ENCODE measurements at regions not wholly inside any gene's neighbourhood (a gene's known extent, or its start where the extent isn't known, plus 50 kb on each side); places are given as distances from the start of the nearest gene placed in this dataset.

GRCh38 chr10:124293616-124294449 lies 124.9 kb downstream of the OAT start:
- H3K27ac ChIP-seq = no peak overlapping the region
- TF ChIP-seq, protein P1, sequence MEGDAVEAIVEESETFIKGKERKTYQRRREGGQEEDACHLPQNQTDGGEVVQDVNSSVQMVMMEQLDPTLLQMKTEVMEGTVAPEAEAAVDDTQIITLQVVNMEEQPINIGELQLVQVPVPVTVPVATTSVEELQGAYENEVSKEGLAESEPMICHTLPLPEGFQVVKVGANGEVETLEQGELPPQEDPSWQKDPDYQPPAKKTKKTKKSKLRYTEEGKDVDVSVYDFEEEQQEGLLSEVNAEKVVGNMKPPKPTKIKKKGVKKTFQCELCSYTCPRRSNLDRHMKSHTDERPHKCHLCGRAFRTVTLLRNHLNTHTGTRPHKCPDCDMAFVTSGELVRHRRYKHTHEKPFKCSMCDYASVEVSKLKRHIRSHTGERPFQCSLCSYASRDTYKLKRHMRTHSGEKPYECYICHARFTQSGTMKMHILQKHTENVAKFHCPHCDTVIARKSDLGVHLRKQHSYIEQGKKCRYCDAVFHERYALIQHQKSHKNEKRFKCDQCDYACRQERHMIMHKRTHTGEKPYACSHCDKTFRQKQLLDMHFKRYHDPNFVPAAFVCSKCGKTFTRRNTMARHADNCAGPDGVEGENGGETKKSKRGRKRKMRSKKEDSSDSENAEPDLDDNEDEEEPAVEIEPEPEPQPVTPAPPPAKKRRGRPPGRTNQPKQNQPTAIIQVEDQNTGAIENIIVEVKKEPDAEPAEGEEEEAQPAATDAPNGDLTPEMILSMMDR (IDR thresholded peaks at IDR 0.05; ENCODE audit: low read depth, low read length) = no peak
- no peak overlapping the region for H3K4me3 ChIP-seq (ENCODE audit: low read depth, low read length)
- H3K9me3 ChIP-seq (ENCODE audit: severe bottlenecking) = peaks cover 4% of the 10 kb centered on the region
- DNase-seq = no peak
- H3K27me3 ChIP-seq (ENCODE audit: insufficient read depth, low read depth, severe bottlenecking) = peaks cover 21% of the 10 kb centered on the region
- no peaks in the 10 kb centered on the region for H3K36me3 ChIP-seq

GRCh38 chr10:124292911-124293615 lies 125.7 kb downstream of the OAT start:
- DNase-seq = no peak
- H3K27ac ChIP-seq = no peak overlapping the region

GRCh38 chr10:124291001-124291701 lies 127.6 kb downstream of the OAT start:
- no peaks in the 10 kb centered on the region for H3K36me3 ChIP-seq
- no peaks in the 10 kb centered on the region for H3K9me3 ChIP-seq (ENCODE audit: severe bottlenecking)
- TF ChIP-seq, protein P1 (IDR thresholded peaks at IDR 0.05; ENCODE audit: low read depth, low read length) = no peak
- no peak for DNase-seq
- no peak overlapping the region for H3K4me3 ChIP-seq (ENCODE audit: low read depth, low read length)
- peaks cover 13% of the 10 kb centered on the region for H3K27me3 ChIP-seq (ENCODE audit: insufficient read depth, low read depth, severe bottlenecking)
- H3K27ac ChIP-seq = no peak overlapping the region

More at GRCh38 chr10:124292911-124293615, 125.7 kb downstream of the OAT start:
- Histone ChIP-seq H3K36me3 (no peaks in the 10 kb centered on the region), H3K27me3 (ENCODE audit: insufficient read depth, low read depth, severe bottlenecking) (peaks cover 16% of the 10 kb centered on the region), H3K9me3 (ENCODE audit: severe bottlenecking) (peaks cover 4% of the 10 kb centered on the region), H3K4me3 (ENCODE audit: low read depth, low read length) (no peak overlapping the region)
- TF ChIP-seq, protein P1 (IDR thresholded peaks at IDR 0.05; ENCODE audit: low read depth, low read length) = no peak

DNA sequence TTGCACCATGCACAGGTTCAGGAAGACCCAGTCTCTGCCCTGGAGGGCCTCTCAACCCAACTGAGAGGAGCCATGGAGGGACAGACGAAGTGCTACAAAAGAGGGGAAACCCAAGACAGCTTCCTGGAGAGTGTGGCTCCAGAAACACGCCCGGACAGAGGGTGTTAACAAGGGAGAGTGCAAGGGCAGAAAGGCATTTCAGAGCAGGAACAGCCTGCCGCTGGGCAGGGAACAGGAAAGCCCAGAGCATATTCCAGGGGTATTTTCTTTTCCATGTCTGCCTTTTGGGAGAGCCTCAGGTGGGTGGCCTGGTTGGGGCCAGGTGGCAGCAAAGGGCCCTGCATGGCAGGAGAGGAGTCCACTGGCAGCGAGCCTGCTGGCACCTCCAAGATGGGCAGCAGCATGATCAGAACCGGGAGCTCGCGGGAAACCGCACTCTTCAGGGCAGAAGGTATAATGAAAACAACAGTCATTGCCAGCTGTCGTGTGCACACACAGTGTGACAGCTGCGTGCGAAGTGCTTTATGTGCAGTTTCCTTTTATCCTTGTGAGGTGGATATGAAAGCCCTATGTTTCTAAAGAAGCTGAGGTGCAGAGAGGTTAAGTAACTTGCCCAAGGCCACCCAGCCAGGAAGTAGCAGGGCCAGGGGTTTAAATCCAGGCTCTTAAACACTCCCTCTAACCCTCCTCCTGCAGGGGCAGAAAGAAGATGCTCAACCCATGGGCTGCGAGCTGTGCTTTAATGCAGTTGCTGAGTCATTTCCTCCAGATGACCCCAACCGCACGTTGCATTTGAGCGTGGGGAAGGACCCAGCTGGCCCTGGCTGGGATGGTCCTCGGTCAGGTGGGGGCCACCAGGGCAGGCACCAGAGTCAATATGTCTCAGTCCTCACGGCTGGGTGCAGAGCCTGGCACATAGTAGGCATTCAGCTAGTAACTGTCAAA lies 128.6 kb downstream of the OAT start:
- no peak for DNase-seq
- no peak overlapping the region for H3K4me3 ChIP-seq (ENCODE audit: low read depth, low read length)

More for the DNA sequence above, 128.6 kb downstream of the OAT start:
- Histone ChIP-seq H3K27ac (no peak overlapping the region), H3K36me3 (no peaks in the 10 kb centered on the region), H3K9me3 (ENCODE audit: severe bottlenecking) (no peaks in the 10 kb centered on the region), H3K27me3 (ENCODE audit: insufficient read depth, low read depth, severe bottlenecking) (peaks cover 10% of the 10 kb centered on the region)
- TF ChIP-seq, protein P1 (IDR thresholded peaks at IDR 0.05; ENCODE audit: low read depth, low read length) = no peak
